AG08396 (cell line): ENCODE measurements at regions not wholly inside any gene's neighbourhood (a gene's known extent, or its start where the extent isn't known, plus 50 kb on each side); places are given as distances from the start of the nearest gene placed in this dataset.
"Not testable (repeated sequence)": the region's sequence is repeated elsewhere in the genome, so short reads cannot be mapped to it uniquely, and the experiment has no call there.

Source experiments
- DNase-seq: peaks from one replicate; pipeline ENCODE4 v3.0.0; 2012; ENCODE audit warnings: low spot score, mixed read lengths

DNA sequence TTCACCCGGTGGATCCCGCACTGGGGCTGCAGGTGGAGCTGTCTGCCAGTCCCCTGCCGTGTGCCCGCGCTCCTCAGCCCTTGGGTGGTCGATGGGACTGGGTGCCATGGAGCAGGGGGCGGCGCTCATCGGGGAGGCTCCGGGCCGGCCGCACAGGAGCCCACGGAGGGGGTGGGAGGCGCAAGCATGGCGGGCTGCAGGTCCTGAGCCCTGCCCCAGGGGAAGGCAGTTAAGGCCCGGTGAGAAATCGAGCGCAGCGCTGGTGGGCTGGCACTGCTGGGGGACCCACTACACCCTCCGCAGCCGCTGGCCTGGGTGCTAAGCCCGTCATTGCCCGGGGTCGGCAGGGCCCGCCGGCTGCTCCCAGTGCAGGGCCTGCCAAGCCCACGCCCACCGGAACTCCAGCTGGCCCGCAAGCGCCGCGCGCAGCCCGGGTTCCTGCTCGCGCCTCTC lies 149.6 kb upstream of the SPRY2 start:
- not testable (repeated sequence) for DNase-seq

DNA sequence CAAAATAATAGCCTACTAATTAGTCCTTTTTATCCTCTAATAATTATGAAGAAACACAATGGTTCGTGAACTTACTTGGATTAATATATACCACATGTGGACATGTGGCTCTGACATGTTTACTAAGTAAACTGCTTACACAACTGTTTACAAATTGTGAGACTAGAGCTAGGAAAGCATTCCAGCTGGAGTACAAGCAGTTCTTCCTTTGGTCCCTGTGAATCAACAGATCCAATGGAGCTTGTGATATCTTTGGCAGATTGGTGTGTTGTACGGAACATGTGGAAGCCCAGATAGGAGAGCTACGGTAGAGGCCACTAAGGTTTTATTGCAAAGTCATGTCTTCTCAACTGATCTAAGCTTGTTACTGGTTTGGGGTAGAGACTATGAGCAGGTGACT lies 145.5 kb upstream of the SPRY2 start:
- DNase-seq, result no peak

DNA sequence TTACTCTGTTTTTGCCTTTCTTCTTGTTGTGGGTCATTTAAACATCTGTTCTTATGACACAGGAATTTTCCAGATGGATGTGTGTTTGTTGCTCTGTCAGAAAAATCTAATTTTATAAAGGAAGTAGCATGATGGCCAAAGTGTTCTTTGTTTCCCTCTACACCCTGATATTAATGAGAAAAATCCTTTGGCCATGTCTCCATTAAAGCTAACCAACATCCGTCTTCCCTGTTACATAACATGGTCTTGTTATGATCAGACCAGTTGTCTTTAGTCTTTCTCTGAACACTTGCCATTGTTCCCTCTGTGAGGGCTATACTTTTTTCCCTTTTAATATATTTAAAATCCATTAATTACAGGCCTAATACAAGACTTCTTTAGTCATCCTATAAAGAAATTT lies 142.2 kb upstream of the SPRY2 start:
- no peak for DNase-seq

DNA sequence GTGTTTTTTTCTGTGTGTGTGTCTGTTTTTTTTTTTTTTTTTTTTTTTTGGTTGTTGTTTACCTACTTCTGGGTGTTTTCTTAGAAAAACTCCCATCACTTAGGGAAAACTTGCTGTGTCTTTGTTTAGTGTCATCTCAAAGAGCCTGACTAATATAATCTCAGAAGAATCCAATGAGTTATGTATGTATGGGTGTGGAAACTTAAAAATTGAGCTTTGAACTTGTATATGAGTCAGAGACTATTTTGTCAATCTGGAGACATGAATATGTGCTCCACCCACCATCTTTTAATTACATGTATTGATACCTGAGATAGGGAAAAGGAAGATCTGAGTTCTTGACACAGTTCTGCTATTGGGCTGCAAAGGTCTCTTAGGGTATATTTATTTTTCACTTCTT lies 140.7 kb upstream of the SPRY2 start:
- DNase-seq, result no peak

DNA sequence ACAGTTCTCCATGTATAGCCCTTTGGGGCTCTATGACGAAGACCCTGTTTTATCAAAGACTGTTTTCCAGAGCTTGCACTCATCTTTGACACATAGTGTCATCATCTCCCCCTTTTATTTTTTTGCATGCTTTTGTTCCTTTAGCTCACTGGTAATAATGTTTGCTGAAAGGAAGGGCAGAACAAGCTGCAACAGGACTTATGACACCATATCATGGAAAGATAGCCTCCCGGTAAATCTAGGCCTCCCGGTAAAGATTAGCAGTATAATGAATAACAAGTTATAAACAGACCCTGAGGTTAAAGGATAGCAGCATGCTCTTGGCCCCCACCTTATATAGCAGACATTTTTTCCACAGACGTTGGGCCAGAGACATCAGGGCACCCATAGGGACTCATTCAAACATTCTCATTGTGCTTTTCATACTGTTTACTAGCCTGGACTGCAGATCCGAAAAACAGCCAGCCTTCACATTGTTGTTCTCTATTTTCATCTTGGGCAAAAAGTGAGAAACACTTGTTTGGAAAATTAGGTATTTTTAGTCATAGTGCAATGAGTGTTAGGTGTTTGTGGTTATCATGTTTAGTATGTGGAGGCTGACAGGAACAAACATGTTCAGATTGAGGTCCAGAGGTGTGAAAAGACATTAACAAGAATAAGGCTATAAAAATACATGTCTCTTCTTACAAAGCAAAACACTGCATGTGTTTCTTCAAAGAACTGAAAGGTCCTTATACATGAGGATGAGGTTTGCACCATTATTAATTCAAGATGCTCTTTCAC lies 136.9 kb upstream of the SPRY2 start:
- DNase-seq, result no peak

DNA sequence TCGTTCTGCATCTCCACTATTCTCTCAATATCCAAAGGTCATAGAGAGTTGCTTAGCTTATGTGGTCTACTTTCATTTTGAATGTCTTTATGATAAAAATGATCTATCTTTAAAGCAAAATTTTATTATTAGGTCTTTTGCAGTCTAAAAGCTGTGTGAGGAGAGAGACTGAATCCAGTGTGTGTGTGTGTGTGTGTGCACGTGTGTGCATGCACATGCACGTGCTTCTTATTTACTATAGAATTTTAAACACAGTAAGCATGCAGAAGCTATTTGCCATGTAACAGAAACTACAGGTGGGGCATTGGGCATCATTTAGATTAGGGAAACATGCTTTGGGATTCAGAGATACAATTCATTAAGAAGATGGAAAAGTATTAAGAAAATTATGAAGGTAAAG lies 136.0 kb upstream of the SPRY2 start:
- DNase-seq, result no peak

DNA sequence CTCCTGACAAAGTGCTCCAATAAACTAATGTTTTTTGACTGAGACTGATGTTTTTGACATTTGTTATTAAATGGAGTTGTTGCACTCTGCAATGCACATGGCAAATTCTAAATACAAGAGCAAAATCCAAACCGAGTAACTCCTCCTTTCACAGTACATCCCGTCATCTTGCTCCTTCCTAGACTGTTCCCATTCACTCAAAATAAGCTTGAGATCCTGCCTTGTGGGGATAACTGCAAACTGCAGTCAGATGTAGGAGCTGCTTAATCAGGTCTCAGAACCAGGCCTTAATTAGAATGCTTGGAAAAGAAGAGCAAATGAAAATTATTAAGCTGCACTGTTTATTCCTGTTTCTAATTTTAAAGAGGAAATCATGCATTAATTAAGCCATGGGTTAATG lies 134.8 kb upstream of the SPRY2 start:
- no peak for DNase-seq

DNA sequence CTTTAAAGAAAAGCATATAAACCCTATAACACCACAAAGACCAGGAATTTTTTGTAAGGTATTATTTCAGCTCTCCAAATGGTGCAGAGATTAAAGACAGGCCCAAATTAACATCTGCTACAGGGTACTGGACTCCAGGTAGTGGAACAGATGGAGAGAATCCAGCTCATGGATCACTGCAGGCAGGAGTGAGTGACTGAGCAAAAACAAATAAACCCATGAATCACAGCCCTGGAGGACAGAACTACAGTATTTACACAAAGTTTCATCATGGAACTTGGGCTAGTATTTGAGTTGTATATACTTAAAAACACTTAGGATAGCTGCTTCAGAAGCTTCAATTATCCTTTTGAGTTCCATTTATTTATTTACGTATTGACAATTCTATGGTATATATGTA lies 132.8 kb upstream of the SPRY2 start:
- DNase-seq, result no peak

DNA sequence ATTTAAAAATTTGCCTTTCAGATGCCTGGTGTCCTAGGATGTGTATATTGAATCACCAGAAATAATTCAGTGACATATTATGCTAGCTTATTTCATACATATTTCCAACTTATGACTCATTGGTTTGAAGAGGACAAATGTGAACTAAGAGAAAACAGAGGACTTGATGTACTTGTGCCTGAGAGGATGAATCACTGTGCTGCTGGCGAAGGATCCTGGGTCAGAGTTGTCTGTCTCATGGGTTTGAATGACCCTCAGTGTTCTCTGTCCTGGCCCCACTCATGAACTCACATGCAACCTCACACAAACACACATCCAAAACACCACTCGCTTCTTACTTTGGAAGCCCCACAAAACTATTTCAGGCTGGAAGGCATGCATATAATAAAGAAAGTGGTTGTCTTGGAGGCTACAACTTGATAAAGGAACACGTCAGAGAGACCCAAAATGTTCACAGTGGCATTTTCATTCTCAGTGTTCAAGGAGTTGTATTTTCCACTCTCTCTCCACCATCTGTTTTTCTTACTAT lies 129.0 kb upstream of the SPRY2 start:
- DNase-seq, result peak; percentile 37

DNA sequence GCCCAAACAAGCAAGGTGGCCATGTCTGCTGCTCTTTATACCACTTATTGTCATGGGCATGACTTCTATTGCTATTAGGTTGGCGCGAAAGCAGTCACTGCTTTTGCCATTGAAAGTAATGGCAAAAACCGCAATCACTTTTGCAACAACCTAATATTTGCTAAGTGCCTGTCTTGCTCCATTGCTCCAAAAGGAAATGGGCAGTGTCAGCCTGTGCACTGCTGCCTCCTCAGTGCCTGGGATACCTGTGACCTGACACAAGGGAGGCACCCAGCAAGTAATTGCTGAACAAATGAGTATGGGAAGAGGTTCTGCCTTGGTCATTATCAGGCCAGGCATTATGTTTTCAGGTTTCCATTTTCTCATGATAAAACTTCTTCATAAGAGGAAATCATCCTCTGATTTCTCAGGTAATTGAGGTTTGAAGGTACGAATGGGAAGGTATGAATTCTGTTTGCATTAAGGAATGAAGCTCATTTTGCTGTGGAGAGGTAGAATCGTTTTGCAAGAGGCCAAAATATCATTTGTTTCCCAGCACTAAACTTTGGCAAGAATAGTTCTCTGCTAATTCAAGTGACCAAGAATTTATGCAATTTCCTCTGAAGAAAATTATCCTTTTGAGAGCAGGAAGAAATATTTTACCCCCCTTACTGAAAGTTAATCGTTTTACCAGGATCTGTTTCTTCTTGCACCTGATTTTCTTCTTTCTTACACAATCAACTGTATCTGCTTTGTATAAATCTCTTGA lies 128.4 kb upstream of the SPRY2 start:
- no peak for DNase-seq

DNA sequence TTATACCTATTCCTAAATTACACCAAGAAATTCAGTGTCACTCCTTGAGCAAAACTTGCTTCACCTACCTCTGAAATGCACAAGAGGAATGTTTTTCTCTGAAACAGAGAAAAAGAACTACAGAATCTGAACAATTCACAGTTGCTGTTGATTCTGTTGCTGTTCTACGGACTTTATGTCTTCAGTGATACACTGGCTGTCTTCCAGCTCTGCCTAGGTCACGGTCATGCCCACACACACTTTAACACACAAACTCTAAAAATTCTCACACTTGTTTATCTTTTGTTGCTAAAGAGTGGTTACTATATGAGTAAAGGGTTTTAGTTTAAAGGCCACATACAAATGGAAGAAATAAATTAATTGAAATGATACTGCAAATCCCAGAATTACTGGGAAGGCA lies 124.4 kb upstream of the SPRY2 start:
- DNase-seq, result no peak

DNA sequence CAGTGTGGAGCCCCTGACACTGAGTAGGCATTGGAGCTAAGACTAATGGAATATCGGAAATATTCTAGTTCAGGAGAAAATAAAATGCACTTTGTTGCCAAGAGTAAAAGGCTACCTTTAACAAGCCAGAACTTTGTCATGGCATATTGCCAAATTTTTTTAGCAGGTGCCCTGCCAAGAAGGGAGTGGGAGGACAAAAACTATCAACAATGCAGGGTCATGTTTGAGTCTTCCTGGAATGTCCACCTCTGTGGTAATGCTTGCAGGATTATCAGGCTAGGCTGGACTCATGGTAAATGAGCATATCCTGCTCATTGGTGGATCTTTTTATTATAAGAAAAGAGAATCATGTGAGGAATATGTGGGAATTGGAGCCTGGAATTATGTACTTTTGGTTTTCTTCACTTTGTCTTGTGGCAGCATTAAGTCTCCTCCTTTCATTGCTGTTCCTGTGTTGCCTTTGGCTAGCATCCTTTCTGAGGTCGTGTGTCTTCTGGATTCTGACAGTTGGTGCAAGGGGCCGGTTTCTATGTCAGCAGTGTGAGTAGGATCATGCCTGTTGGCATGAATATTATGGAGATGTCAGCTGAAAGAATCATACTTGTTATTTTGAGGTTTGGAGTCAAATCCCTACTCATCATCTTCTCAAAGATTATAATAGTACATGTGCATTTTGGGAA lies 122.9 kb upstream of the SPRY2 start:
- DNase-seq, result no peak

DNA sequence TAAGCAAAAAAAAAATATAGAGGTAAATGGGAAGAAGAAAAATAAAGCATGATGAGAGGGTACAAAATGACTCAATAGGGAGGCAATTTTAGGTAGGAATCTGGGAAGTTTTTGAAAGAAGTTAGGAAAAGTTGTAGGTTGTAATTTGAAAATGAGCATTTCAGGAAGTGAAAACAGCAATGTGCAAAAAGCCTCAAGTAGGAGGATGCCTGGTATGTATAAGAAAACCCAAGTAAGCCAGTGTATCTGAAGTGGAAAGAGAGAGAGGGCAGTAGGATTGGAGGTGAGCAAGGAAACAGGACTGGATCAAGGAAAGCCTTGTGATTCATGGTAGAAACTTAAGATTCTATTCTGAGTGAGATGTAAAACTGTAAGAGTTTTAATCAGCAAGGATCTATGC lies 121.6 kb upstream of the SPRY2 start:
- no peak for DNase-seq

DNA sequence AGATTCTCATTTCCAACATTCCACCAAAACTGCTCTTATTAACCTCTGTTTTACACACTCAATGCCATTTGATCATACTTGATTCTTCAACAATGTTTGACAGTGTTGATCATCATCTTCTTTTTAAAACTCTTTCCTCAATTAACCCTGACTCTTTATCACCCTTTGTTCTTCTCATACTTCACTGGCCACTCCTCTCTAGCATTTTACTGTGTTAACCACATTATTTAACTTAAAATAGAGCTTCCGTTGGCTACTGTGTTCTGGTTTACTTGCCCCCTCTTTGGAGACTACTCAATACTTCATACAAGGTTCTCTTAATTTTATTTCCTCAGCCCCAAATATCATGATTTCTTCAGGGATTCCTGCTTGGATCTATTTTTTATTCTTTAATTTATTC lies 121.1 kb upstream of the SPRY2 start:
- no peak for DNase-seq

DNA sequence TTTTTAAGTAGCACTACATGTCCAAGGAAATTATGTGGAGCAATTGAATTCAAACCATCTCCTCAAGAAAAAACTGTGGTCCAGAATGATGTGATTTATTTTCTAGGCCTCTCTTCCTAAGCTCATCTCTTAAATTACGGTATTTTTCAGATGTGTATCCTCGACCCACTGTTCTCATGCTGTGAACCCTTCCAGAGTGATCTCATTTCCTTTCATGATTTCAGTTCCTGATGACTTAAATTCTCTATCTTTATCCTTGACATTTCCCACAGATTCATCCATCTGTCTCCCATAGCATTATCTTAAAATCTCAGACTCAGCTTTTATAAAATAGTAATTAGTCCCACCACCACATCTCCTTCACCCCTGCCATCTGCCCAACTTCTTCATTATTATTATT lies 117.6 kb upstream of the SPRY2 start:
- no peak for DNase-seq

DNA sequence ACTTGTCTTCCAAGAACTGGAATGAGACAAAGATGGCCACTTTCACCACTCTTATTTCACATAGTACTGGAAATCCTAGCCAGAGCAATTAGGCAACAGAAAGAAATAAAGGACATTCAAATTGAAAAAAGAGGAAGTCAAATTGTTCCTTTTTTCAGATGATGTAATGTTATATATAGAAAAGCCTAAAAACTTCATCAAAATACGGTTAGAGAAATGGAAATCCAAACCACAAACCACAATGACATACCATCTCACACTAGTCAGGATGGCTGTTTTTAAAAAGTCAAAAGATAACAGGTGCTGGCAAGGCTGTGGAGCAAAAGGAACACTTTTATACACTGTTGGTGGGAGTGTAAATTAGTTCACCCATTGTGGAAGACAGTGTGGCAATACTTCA lies 113.3 kb upstream of the SPRY2 start:
- no peak for DNase-seq

DNA sequence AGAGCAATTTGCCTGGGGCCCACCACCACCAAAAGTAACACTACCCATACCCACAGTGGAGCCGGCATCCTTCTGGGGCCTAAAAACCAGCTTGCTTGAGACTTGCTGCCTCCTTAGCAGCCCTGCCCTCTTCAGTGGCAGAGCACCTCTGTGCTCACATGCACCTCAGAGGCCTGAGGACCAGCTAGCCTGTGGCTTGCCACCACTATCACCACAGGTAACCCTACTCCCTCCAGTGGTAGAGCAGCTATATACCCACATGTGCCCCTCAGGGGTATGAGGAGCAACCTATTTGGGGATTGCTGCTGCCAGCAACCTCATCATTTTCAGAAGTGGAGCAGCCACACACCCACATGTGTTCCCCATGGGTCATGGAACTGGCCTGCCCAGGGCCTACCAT lies 111.4 kb upstream of the SPRY2 start:
- no peak for DNase-seq

DNA sequence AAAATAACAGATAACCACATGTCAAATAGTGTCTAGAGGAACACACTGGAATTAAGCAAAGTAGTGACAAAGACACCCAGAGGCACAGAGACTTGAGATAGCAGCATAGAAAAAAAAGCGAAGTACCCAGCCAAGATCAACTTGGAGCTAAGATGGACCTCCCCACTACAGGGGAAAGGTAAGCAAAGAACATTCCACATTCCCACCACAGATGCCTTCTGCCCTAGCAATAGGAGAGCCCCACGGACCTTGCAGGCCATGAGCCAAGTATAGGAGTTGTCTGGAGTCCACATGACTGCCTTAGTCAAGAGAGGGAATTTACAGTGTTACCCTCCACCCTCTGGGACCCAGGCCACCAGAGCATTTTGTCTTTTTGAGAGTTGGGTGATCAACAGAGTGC lies 110.7 kb upstream of the SPRY2 start:
- DNase-seq, result no peak

DNA sequence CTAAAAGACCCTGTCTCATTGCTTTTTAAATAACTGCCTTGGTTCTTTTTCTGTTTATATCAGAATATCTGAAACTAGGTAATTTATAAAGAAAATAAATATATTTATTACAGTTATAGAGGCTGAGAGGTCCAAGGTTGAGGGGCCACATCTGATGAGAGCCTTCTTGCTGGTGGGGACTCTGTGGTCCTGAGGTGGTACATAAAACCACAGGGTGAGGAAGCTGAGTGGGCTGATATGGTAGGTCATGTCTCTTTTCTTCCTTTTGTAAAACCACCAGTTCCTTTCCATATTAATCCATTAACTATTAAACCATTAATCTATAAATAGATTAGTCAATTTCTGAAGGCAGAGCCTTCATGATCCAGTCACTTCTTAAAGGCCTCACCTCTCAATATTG lies 109.5 kb upstream of the SPRY2 start:
- DNase-seq, result no peak

DNA sequence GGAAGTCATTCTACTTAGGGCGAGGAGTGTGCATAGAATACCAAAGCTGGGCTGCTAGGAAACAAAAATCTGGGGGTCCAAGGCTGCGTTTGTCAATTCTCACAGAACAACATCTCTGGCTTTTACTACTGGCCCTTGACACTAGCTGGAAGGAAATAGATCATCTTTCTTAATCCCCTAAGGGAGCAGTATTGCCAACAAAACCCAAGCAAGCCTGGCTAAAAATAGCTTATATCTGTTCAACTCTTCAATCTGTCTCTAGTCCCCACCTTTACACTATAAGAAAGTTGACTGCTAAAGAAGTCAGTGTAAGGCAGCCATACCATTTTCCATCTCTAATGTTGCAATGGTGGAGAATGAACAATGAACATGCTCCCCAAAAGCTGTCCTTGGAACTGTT lies 107.8 kb upstream of the SPRY2 start:
- no peak for DNase-seq

DNA sequence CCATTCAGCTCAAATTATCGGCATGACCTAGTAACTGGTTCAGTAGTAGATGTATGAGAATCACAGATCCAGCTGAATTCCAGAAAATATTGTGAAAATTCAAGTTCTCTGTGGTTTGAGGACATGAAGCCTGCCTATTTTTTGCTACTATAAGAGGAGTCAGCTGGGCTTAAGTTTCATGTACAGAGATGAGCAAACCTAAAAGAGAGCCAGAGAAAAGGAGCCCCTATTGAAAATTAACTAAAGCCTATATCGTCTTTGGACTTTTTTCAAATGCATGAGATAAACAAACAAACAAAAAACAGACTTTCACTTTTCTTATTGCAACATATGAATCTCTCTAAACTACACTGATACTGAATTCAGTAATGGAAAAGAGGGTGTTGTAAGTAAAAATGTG lies 106.8 kb upstream of the SPRY2 start:
- DNase-seq, result no peak

DNA sequence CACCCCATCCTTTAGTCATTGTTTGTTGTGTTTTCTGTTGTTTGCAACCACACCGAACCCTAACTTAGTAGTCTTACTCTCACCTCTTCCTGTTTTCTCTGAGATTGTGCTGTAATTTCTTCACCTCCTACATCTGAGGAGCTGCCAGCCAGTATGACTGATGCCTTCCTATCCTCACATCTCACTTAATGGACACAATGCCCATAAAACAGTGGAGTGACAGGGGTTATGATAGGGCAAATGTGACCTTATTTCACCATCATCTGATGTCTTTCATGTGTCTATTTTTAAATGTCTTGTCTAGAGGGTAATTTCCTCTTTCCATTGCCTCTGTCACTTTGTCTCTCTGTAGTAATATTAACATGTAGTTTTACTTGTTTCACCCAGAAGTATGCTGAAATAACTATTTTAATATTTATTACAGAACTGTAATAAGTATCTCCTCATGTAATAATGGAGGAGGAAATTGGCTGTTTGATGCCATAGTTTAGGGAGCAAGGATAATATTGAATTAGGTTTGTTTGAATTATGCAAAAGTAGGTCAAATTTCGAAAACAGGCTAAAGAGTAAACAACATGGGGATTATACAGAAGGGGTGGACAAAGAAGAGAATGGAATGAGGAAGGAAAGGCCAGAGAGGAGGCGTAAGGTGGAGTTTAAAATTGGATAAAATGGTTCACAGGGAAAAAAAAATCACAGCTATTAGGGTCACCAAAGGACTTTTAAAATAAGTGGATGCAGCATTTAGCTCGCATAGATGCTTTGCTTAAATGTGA lies 103.5 kb upstream of the SPRY2 start:
- DNase-seq, result no peak
